WERI-Rb-1 (cell line): ENCODE measurements at regions not wholly inside any gene's neighbourhood (a gene's known extent, or its start where the extent isn't known, plus 50 kb on each side); places are given as distances from the start of the nearest gene placed in this dataset.

Source experiments
- DNase-seq: peaks from one replicate; pipeline ENCODE4 v3.0.0-alpha.2; 2020
- H3K27ac ChIP-seq: fragments of 250-450 bp; sonication (Bioruptor Pico); 2 replicates; pipeline ENCODE4 v1.5.1; 2020; ENCODE audit warnings: mild to moderate bottlenecking, moderate library complexity
- H3K27me3 ChIP-seq: fragments of 250-450 bp; sonication (Bioruptor Pico); 2 replicates; pipeline ENCODE4 v1.5.1; 2021; ENCODE audit warnings: mild to moderate bottlenecking, low read depth, moderate library complexity; ENCODE audit not compliant: insufficient read depth, severe bottlenecking
- H3K36me3 ChIP-seq: fragments of 250-450 bp; sonication (Bioruptor Pico); 2 replicates; pipeline ENCODE4 v1.5.1; 2020; ENCODE audit warnings: mild to moderate bottlenecking, moderate library complexity
- H3K4me3 ChIP-seq: 2 replicates; pipeline ENCODE4 v1.5.1; 2011; ENCODE audit warnings: low read depth, mild to moderate bottlenecking, control low read depth, low read length
- H3K9me3 ChIP-seq: fragments of 250-450 bp; sonication (Bioruptor Pico); 2 replicates; pipeline ENCODE4 v1.5.1; 2021; ENCODE audit warnings: mild to moderate bottlenecking, moderate library complexity; ENCODE audit not compliant: severe bottlenecking
- CTCF ChIP-seq: IDR thresholded peaks from 2 replicates; pipeline ENCODE4 v1.5.1; 2011; ENCODE audit warnings: low read depth, mild to moderate bottlenecking, control low read depth, inconsistent platforms, low read length

GRCh38 chr6:163935158-163935762 lies 520.7 kb downstream of the QKI start:
- Histone ChIP-seq H3K36me3 (no peaks in the 10 kb centered on the region), H3K9me3 (no peaks in the 10 kb centered on the region), H3K27me3 (no peaks in the 10 kb centered on the region), H3K4me3 (no peak overlapping the region), H3K27ac (no peak overlapping the region)
- TF ChIP-seq CTCF = no peak
- no peak for DNase-seq

- Histone ChIP-seq H3K27ac (no peak overlapping the region), H3K4me3 (no peak overlapping the region), H3K27me3 (no peaks in the 10 kb centered on the region), H3K9me3 (no peaks in the 10 kb centered on the region), H3K36me3 (no peaks in the 10 kb centered on the region)
- TF ChIP-seq CTCF = no peak
- DNase-seq = peak; percentile 50
These were observed 515.5 kb downstream of the QKI start for GRCh38 chr6:163930012-163930411.

GRCh38 chr6:163929538-163929937 lies 515.0 kb downstream of the QKI start:
- TF ChIP-seq CTCF = no peak
- H3K27ac ChIP-seq = no peak overlapping the region
- no peaks in the 10 kb centered on the region for H3K27me3 ChIP-seq
- no peak overlapping the region for H3K4me3 ChIP-seq
- no peaks in the 10 kb centered on the region for H3K36me3 ChIP-seq
- no peaks in the 10 kb centered on the region for H3K9me3 ChIP-seq
- DNase-seq = peak; percentile 33

GRCh38 chr6:163926642-163927041 lies 512.1 kb downstream of the QKI start:
- Histone ChIP-seq H3K27ac (no peak overlapping the region), H3K4me3 (no peak overlapping the region), H3K27me3 (no peaks in the 10 kb centered on the region), H3K36me3 (no peaks in the 10 kb centered on the region), H3K9me3 (no peaks in the 10 kb centered on the region)
- no peak for DNase-seq
- no peak for TF ChIP-seq CTCF

- no peaks in the 10 kb centered on the region for H3K27me3 ChIP-seq
- DNase-seq = no peak
- H3K27ac ChIP-seq = no peak overlapping the region
- H3K4me3 ChIP-seq = no peak overlapping the region
- no peaks in the 10 kb centered on the region for H3K36me3 ChIP-seq
- no peak for TF ChIP-seq CTCF
- no peaks in the 10 kb centered on the region for H3K9me3 ChIP-seq
These were observed 511.3 kb downstream of the QKI start for GRCh38 chr6:163925839-163926238.
